Caco-2 (cell line): ENCODE measurements at regions not wholly inside any gene's neighbourhood (a gene's known extent, or its start where the extent isn't known, plus 50 kb on each side); places are given as distances from the start of the nearest gene placed in this dataset.

Experiments
- BruUV-seq: library from RNA; stranded (reverse); fragments of 400-500 nt; replicated peaks from 2 replicates; lab custom pipeline; 2021; lab: Mats Ljungman, UMichigan
- CTCF ChIA-PET: fragments of 300-600 bp; sonication (Branson Sonifier 250); formaldehyde crosslinking; loops from one replicate; lab custom pipeline; 2022; ENCODE audit warnings: antibody characterized with exemption; lab: Charles Lee
- POLR2A ChIA-PET: fragments of 300-600 bp; sonication (Branson Sonifier 250); formaldehyde crosslinking; loops from one replicate; lab custom pipeline; 2022; ENCODE audit warnings: antibody characterized with exemption; lab: Charles Lee
- DNase-seq, 2 experiments: peaks; one replicate each; pipeline versions ENCODE4 v3.0.0 to v3.0.0-alpha.2; 2020 to 2022
- H3K27me3 ChIP-seq: replicated peaks from 2 replicates; pipeline ENCODE4 v1.6.0; 2011; ENCODE audit warnings: low read length; ENCODE audit not compliant: control insufficient read depth, insufficient read depth
- H3K36me3 ChIP-seq: 2 replicates; pipeline ENCODE4 v1.5.1; 2011; ENCODE audit warnings: low read length; ENCODE audit not compliant: control insufficient read depth, insufficient read depth
- H3K4me1 ChIP-seq: fragments of 250-450 bp; sonication (Bioruptor Pico); 2 replicates; pipeline ENCODE4 v1.5.1; 2020; ENCODE audit warnings: mild to moderate bottlenecking
- H3K4me3 ChIP-seq: 2 replicates; pipeline ENCODE4 v1.5.1; 2011; ENCODE audit warnings: low read depth, mild to moderate bottlenecking, control low read depth, low read length
- H3K9me3 ChIP-seq: fragments of 250-450 bp; sonication (Bioruptor Pico); 2 replicates; pipeline ENCODE4 v1.5.1; 2020; ENCODE audit warnings: mild to moderate bottlenecking, moderate library complexity
- H3K27ac Mint-ChIP-seq: one replicate; pipeline ENCODE4 v1.8.0; 2022; ENCODE audit warnings: mixed read lengths; ENCODE audit not compliant: unreplicated experiment
- H3K27me3 Mint-ChIP-seq: one replicate; pipeline ENCODE4 v1.8.0; 2022; ENCODE audit warnings: mixed read lengths; ENCODE audit not compliant: insufficient read depth, unreplicated experiment
- H3K36me3 Mint-ChIP-seq: one replicate; pipeline ENCODE4 v1.8.0; 2022; ENCODE audit warnings: mild to moderate bottlenecking, mixed read lengths; ENCODE audit not compliant: insufficient read depth, unreplicated experiment
- H3K4me1 Mint-ChIP-seq: one replicate; pipeline ENCODE4 v1.8.0; 2022; ENCODE audit warnings: low read depth, mixed read lengths; ENCODE audit not compliant: unreplicated experiment
- H3K4me3 Mint-ChIP-seq: one replicate; pipeline ENCODE4 v1.8.0; 2022; ENCODE audit warnings: mild to moderate bottlenecking, moderate library complexity, mixed read lengths; ENCODE audit not compliant: unreplicated experiment
- H3K9me3 Mint-ChIP-seq: one replicate; pipeline ENCODE4 v1.8.0; 2022; ENCODE audit warnings: mixed read lengths; ENCODE audit not compliant: unreplicated experiment
- intact Hi-C: fragments of 100-400 bp; cut with micrococcal nuclease; formaldehyde crosslinking; loops from one replicate; pipeline ENCODE4 v1.10.0; 2022; ENCODE audit not compliant: unreplicated experiment
- TF ChIP-seq, protein P1 (sequence below), 2 experiments: fragments of 200-600 bp in 1 of 2; IDR thresholded peaks; 1 replicate in 1 of 2; 2 replicates in 1 of 2; pipeline versions ENCODE4 v1.5.1 to v1.8.0; 2011 to 2022; ENCODE audit warnings: antibody characterized with exemption in 1 of 2, control low read depth in 1 of 2, inconsistent platforms in 1 of 2, low read depth in 1 of 2, low read length in 1 of 2, mild to moderate bottlenecking in 1 of 2, moderate library complexity in 1 of 2; ENCODE audit not compliant: insufficient read depth in 1 of 2, severe bottlenecking in 1 of 2, unreplicated experiment in 1 of 2

DNA sequence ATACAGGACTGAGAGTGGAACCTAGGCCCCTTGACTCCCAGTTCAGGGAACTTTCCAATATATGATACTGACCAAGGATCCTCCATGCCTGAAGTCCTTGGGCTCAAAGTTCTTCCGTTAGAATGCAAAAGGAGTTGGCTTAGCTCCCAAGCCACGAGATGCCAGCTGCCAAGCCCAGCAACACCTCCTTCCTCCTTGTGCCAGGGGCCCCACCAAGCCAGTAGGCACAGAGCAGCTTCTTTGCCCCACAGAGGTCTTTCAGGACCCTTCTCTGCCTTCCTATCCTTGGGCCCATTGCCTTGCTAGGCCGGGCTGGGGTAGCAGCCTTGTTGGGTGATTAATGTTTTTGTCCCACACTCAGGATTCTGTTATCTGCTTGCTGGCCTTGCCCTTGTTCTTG lies 105.6 kb downstream of the EFNB1 start:
- BruUV-seq: no TSS peak
- CTCF ChIA-PET: no interaction called here

GRCh38 chrX:68932611-68933010 lies 103.8 kb downstream of the EFNB1 start:
- H3K4me1 Mint-ChIP-seq: no peaks in the 10 kb centered on the region
- no peak overlapping the region for H3K27ac Mint-ChIP-seq
- Histone ChIP-seq H3K9me3 (no peaks in the 10 kb centered on the region), H3K27me3 (no peaks in the 10 kb centered on the region), H3K4me3 (no peak overlapping the region), H3K36me3 (no peaks in the 10 kb centered on the region), H3K4me1 (no peaks in the 10 kb centered on the region)
- no peaks in the 10 kb centered on the region for H3K9me3 Mint-ChIP-seq
- CTCF ChIA-PET: no interaction called here
- TF ChIP-seq, protein P1, sequence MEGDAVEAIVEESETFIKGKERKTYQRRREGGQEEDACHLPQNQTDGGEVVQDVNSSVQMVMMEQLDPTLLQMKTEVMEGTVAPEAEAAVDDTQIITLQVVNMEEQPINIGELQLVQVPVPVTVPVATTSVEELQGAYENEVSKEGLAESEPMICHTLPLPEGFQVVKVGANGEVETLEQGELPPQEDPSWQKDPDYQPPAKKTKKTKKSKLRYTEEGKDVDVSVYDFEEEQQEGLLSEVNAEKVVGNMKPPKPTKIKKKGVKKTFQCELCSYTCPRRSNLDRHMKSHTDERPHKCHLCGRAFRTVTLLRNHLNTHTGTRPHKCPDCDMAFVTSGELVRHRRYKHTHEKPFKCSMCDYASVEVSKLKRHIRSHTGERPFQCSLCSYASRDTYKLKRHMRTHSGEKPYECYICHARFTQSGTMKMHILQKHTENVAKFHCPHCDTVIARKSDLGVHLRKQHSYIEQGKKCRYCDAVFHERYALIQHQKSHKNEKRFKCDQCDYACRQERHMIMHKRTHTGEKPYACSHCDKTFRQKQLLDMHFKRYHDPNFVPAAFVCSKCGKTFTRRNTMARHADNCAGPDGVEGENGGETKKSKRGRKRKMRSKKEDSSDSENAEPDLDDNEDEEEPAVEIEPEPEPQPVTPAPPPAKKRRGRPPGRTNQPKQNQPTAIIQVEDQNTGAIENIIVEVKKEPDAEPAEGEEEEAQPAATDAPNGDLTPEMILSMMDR (IDR thresholded peaks at IDR 0.05; ENCODE audit: insufficient read depth in 1 of 2, low read depth in 1 of 2, low read length in 1 of 2, severe bottlenecking in 1 of 2, unreplicated experiment in 1 of 2): no peak
- intact Hi-C loops: no loop called here
- BruUV-seq: no TSS peak
- POLR2A ChIA-PET: no interaction called here
- no peak overlapping the region for H3K4me3 Mint-ChIP-seq
- H3K36me3 Mint-ChIP-seq: peaks cover 5% of the 10 kb centered on the region
- DNase-seq: no peak
- no peaks in the 10 kb centered on the region for H3K27me3 Mint-ChIP-seq

More for the DNA sequence above, 105.6 kb downstream of the EFNB1 start:
- no peaks in the 10 kb centered on the region for H3K36me3 ChIP-seq
- POLR2A ChIA-PET: no interaction called here
- Mint-ChIP-seq H3K36me3 (peaks cover 5% of the 10 kb centered on the region), H3K27me3 (no peaks in the 10 kb centered on the region), H3K9me3 (no peaks in the 10 kb centered on the region), H3K4me3 (no peak overlapping the region), H3K4me1 (no peaks in the 10 kb centered on the region), H3K27ac (no peak overlapping the region)
- TF ChIP-seq, protein P1 (IDR thresholded peaks at IDR 0.05; ENCODE audit: insufficient read depth in 1 of 2, low read depth in 1 of 2, low read length in 1 of 2, severe bottlenecking in 1 of 2, unreplicated experiment in 1 of 2): no peak
- no peaks in the 10 kb centered on the region for H3K9me3 ChIP-seq
- DNase-seq: no peak
- intact Hi-C loops: no loop called here
- no peaks in the 10 kb centered on the region for H3K4me1 ChIP-seq
- no peaks in the 10 kb centered on the region for H3K27me3 ChIP-seq
- no peak overlapping the region for H3K4me3 ChIP-seq

DNA sequence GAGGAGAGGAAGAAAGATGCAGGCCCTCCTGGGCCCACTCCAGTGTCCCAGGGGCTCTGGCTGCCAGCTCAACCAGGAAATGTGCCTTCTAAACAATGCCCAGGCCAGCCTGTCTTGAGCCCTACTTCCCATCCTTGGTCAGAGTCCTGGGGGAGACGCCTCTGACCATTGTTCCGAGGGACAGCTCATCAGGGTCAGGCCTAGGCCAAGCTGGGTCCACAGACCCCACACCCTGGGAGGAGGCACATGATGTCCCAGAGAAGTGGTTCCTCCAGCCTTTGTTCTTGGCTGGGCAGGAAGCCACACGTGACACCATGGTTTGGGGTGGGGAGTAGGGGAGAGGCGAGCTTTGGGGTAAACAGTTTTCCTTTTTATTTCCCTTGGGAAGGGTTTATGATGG lies 102.5 kb downstream of the EFNB1 start:
- Histone ChIP-seq H3K4me1 (no peaks in the 10 kb centered on the region), H3K9me3 (no peaks in the 10 kb centered on the region), H3K27me3 (no peaks in the 10 kb centered on the region), H3K4me3 (no peak overlapping the region), H3K36me3 (no peaks in the 10 kb centered on the region)
- intact Hi-C loops: no loop called here
- Mint-ChIP-seq H3K4me1 (no peaks in the 10 kb centered on the region), H3K27me3 (no peaks in the 10 kb centered on the region), H3K27ac (no peak overlapping the region), H3K4me3 (no peak overlapping the region), H3K9me3 (no peaks in the 10 kb centered on the region), H3K36me3 (peaks cover 5% of the 10 kb centered on the region)
- DNase-seq: no peak
- ChIA-PET CTCF (no interaction called here), POLR2A (no interaction called here)
- TF ChIP-seq, protein P1 (IDR thresholded peaks at IDR 0.05; ENCODE audit: insufficient read depth in 1 of 2, low read depth in 1 of 2, low read length in 1 of 2, severe bottlenecking in 1 of 2, unreplicated experiment in 1 of 2): no peak
- no TSS peak for BruUV-seq
